Naive thymus-derived CD4-positive, alpha-beta T cell (primary cell): ENCODE measurements at regions not wholly inside any gene's neighbourhood (a gene's known extent, or its start where the extent isn't known, plus 50 kb on each side); places are given as distances from the start of the nearest gene placed in this dataset.

Experiments used
- ATAC-seq: fragments of 150-1000 bp; cut with Tn5 transposase; 2 replicates; pipeline ENCODE4 v1.10.0; 2021; ENCODE audit warnings: mild to moderate bottlenecking, moderate library complexity
- CTCF ChIA-PET: fragments of 350-600 bp; sonication (Branson Sonifier 250); formaldehyde crosslinking; loops from one replicate; lab custom pipeline; 2021; ENCODE audit warnings: antibody characterized with exemption; lab: Charles Lee
- POLR2A ChIA-PET: fragments of 350-600 bp; sonication (Branson Sonifier 250); formaldehyde crosslinking; loops from one replicate; lab custom pipeline; 2021; ENCODE audit warnings: antibody characterized with exemption, inconsistent platforms; lab: Charles Lee
- DNase-seq, 9 donors: peaks; one replicate each; pipeline versions ENCODE4 v3.0.0 to v3.0.0-alpha.2; 2020 to 2022; ENCODE audit warnings: mixed read lengths in 1 of 9
- H3K27ac ChIP-seq: one replicate; pipeline ENCODE4 v1.7.0; 2013; ENCODE audit warnings: mild to moderate bottlenecking, low read depth, low read length, moderate library complexity
- H3K27me3 ChIP-seq, 2 donors: one replicate each; pipeline ENCODE4 v1.7.0; 2013; ENCODE audit warnings: low read length in 2 of 2, mild to moderate bottlenecking in 2 of 2, moderate library complexity in 2 of 2; ENCODE audit not compliant: control insufficient read depth in 2 of 2, insufficient read depth in 2 of 2
- H3K36me3 ChIP-seq, 3 experiments: 1 replicate in 2 of 3; 2 replicates in 1 of 3; pipeline ENCODE4 v1.7.0; 2013; ENCODE audit warnings: low read length in 3 of 3, mild to moderate bottlenecking in 3 of 3, moderate library complexity in 1 of 3; ENCODE audit not compliant: insufficient read depth in 3 of 3, control insufficient read depth in 2 of 3
- H3K4me1 ChIP-seq, 2 donors: one replicate each; pipeline ENCODE4 v1.7.0; 2013; ENCODE audit warnings: low read length in 2 of 2, mild to moderate bottlenecking in 2 of 2, moderate library complexity in 1 of 2; ENCODE audit not compliant: control insufficient read depth in 2 of 2, insufficient read depth in 2 of 2
- H3K4me3 ChIP-seq: 2 replicates; pipeline ENCODE4 v1.7.0; 2013; ENCODE audit warnings: mild to moderate bottlenecking, low read length
- H3K9me3 ChIP-seq, 3 experiments: 1 replicate in 2 of 3; 2 replicates in 1 of 3; pipeline ENCODE4 v1.7.0; 2013; ENCODE audit warnings: low read length in 3 of 3; ENCODE audit not compliant: control insufficient read depth in 2 of 3
- H3K27ac Mint-ChIP-seq, 9 donors: one replicate each; pipeline ENCODE4 v1.8.0; 2020 to 2022; ENCODE audit warnings: mixed read lengths in 9 of 9, mild to moderate bottlenecking in 8 of 9, moderate library complexity in 5 of 9, inconsistent platforms in 2 of 9
- H3K27me3 Mint-ChIP-seq, 5 donors: one replicate each; pipeline ENCODE4 v1.8.0; 2021 to 2022; ENCODE audit warnings: mixed read lengths in 5 of 5, mild to moderate bottlenecking in 1 of 5
- H3K36me3 Mint-ChIP-seq, 5 donors: one replicate each; pipeline ENCODE4 v1.8.0; 2020 to 2022; ENCODE audit warnings: mixed read lengths in 5 of 5, mild to moderate bottlenecking in 3 of 5, inconsistent platforms in 1 of 5
- H3K4me1 Mint-ChIP-seq, 7 donors: one replicate each; pipeline ENCODE4 v1.8.0; 2020 to 2022; ENCODE audit warnings: mixed read lengths in 7 of 7, mild to moderate bottlenecking in 3 of 7, inconsistent platforms in 1 of 7
- H3K4me3 Mint-ChIP-seq, 10 donors: one replicate each; pipeline ENCODE4 v1.8.0; 2020 to 2022; ENCODE audit warnings: mild to moderate bottlenecking in 10 of 10, mixed read lengths in 10 of 10, moderate library complexity in 6 of 10, inconsistent platforms in 2 of 10
- H3K9me3 Mint-ChIP-seq, 11 donors: one replicate each; pipeline ENCODE4 v1.8.0; 2020 to 2022; ENCODE audit warnings: mixed read lengths in 11 of 11, mild to moderate bottlenecking in 4 of 11, inconsistent platforms in 1 of 11, moderate library complexity in 1 of 11
- intact Hi-C, 2 donors: fragments of 100-400 bp; cut with micrococcal nuclease; formaldehyde crosslinking; loops; one replicate each; pipeline ENCODE4 v1.15.1; 2023

- no peaks in the 10 kb centered on the region for H3K9me3 ChIP-seq
- Mint-ChIP-seq H3K27me3 (peaks cover 0 to 4% (median 0%) of the 10 kb centered on the region in 5 donors), H3K27ac (no peak overlapping the region), H3K9me3 (peaks cover 0 to 10% (median 4%) of the 10 kb centered on the region in 11 donors), H3K4me3 (no peak overlapping the region), H3K36me3 (peaks cover 0 to 3% (median 0%) of the 10 kb centered on the region in 5 donors), H3K4me1 (no peaks in the 10 kb centered on the region)
- POLR2A ChIA-PET: no interaction called here
- no peak overlapping the region for H3K4me3 ChIP-seq
- H3K36me3 ChIP-seq: no peaks in the 10 kb centered on the region
- DNase-seq (no peak), ATAC-seq (no peak)
- no peaks in the 10 kb centered on the region for H3K27me3 ChIP-seq
- intact Hi-C loops: no loop called here
- no peak overlapping the region for H3K27ac ChIP-seq
- H3K4me1 ChIP-seq: no peaks in the 10 kb centered on the region
- CTCF ChIA-PET: no interaction called here
These were observed 262.7 kb upstream of the BMP2 start for GRCh38 chr20:6504826-6505225.

- Histone ChIP-seq H3K36me3 (no peaks in the 10 kb centered on the region), H3K4me1 (no peaks in the 10 kb centered on the region), H3K27me3 (no peaks in the 10 kb centered on the region), H3K4me3 (no peak overlapping the region), H3K9me3 (no peaks in the 10 kb centered on the region), H3K27ac (no peak overlapping the region)
- CTCF ChIA-PET: no interaction called here
- H3K9me3 Mint-ChIP-seq: peaks cover 0 to 10% (median 1%) of the 10 kb centered on the region in 11 donors
- H3K4me1 Mint-ChIP-seq: no peaks in the 10 kb centered on the region
- DNase-seq: no peak
- no peak overlapping the region for H3K27ac Mint-ChIP-seq
- H3K4me3 Mint-ChIP-seq: no peak overlapping the region
- ATAC-seq: no peak
- H3K36me3 Mint-ChIP-seq: peaks cover 0 to 3% (median 0%) of the 10 kb centered on the region in 5 donors
- POLR2A ChIA-PET: no interaction called here
- intact Hi-C loops: no loop called here
- peaks cover 0 to 4% (median 0%) of the 10 kb centered on the region in 5 donors for H3K27me3 Mint-ChIP-seq
These were observed 263.3 kb upstream of the BMP2 start for GRCh38 chr20:6504179-6504578.

- no peak overlapping the region for H3K4me3 ChIP-seq
- intact Hi-C loops: no loop called here
- Mint-ChIP-seq H3K36me3 (peaks cover 0 to 3% (median 0%) of the 10 kb centered on the region in 5 donors), H3K27me3 (peaks cover 0 to 4% (median 0%) of the 10 kb centered on the region in 5 donors), H3K4me3 (no peak overlapping the region), H3K4me1 (no peaks in the 10 kb centered on the region), H3K27ac (no peak overlapping the region), H3K9me3 (peaks cover 0 to 13% (median 4%) of the 10 kb centered on the region in 11 donors)
- H3K36me3 ChIP-seq: no peaks in the 10 kb centered on the region
- ChIA-PET CTCF (no interaction called here), POLR2A (no interaction called here)
- no peak for ATAC-seq
- H3K9me3 ChIP-seq: no peaks in the 10 kb centered on the region
- no peak for DNase-seq
- H3K27ac ChIP-seq: no peak overlapping the region
- H3K27me3 ChIP-seq: no peaks in the 10 kb centered on the region
- no peaks in the 10 kb centered on the region for H3K4me1 ChIP-seq
These were observed 264.5 kb upstream of the BMP2 start for GRCh38 chr20:6502999-6503398.

- Mint-ChIP-seq H3K27me3 (peaks cover 0 to 4% (median 0%) of the 10 kb centered on the region in 5 donors), H3K9me3 (peaks cover 0 to 11% (median 4%) of the 10 kb centered on the region in 11 donors), H3K27ac (no peak overlapping the region), H3K4me1 (no peaks in the 10 kb centered on the region), H3K36me3 (peaks cover 0 to 3% (median 0%) of the 10 kb centered on the region in 5 donors), H3K4me3 (no peak overlapping the region)
- H3K27ac ChIP-seq: no peak overlapping the region
- no peaks in the 10 kb centered on the region for H3K4me1 ChIP-seq
- ChIA-PET CTCF (no interaction called here), POLR2A (no interaction called here)
- H3K9me3 ChIP-seq: no peaks in the 10 kb centered on the region
- no peak overlapping the region for H3K4me3 ChIP-seq
- ATAC-seq: no peak
- H3K36me3 ChIP-seq: no peaks in the 10 kb centered on the region
- intact Hi-C loops: no loop called here
- no peak for DNase-seq
- no peaks in the 10 kb centered on the region for H3K27me3 ChIP-seq
These were observed 265.3 kb upstream of the BMP2 start for GRCh38 chr20:6502219-6502618.

- intact Hi-C loops: no loop called here
- Histone ChIP-seq H3K9me3 (no peaks in the 10 kb centered on the region), H3K27ac (no peak overlapping the region), H3K36me3 (no peaks in the 10 kb centered on the region), H3K27me3 (no peaks in the 10 kb centered on the region), H3K4me3 (no peak overlapping the region), H3K4me1 (no peaks in the 10 kb centered on the region)
- ATAC-seq: no peak
- Mint-ChIP-seq H3K27me3 (peaks cover 0 to 4% (median 0%) of the 10 kb centered on the region in 5 donors), H3K4me1 (no peaks in the 10 kb centered on the region), H3K36me3 (peaks cover 0 to 3% (median 0%) of the 10 kb centered on the region in 5 donors), H3K4me3 (no peak overlapping the region), H3K9me3 (peaks cover 0 to 14% (median 4%) of the 10 kb centered on the region in 11 donors), H3K27ac (no peak overlapping the region)
- POLR2A ChIA-PET: no interaction called here
- DNase-seq: no peak
- CTCF ChIA-PET: interaction anchor here (0.7 kb wide), 1 partner anchor 11 kb away, joined by 3 read pairs; no protein-coding TSS in a partner anchor
These were observed 266.4 kb upstream of the BMP2 start for GRCh38 chr20:6501061-6501460.

GRCh38 chr20:6499566-6499965 lies 267.9 kb upstream of the BMP2 start:
- Mint-ChIP-seq H3K9me3 (peaks cover 0 to 14% (median 5%) of the 10 kb centered on the region in 11 donors), H3K36me3 (peaks cover 0 to 3% (median 0%) of the 10 kb centered on the region in 5 donors), H3K27me3 (peaks cover 0 to 4% (median 0%) of the 10 kb centered on the region in 5 donors), H3K4me1 (no peaks in the 10 kb centered on the region), H3K4me3 (no peak overlapping the region), H3K27ac (no peak overlapping the region)
- no peaks in the 10 kb centered on the region for H3K36me3 ChIP-seq
- no peak overlapping the region for H3K27ac ChIP-seq
- ChIA-PET POLR2A (no interaction called here), CTCF (no interaction called here)
- intact Hi-C loops: no loop called here
- H3K4me3 ChIP-seq: no peak overlapping the region
- H3K4me1 ChIP-seq: no peaks in the 10 kb centered on the region
- H3K27me3 ChIP-seq: no peaks in the 10 kb centered on the region
- no peaks in the 10 kb centered on the region for H3K9me3 ChIP-seq
- DNase-seq: no peak
- no peak for ATAC-seq

GRCh38 chr20:6496874-6497273 lies 270.6 kb upstream of the BMP2 start:
- no peaks in the 10 kb centered on the region for H3K4me1 ChIP-seq
- H3K9me3 ChIP-seq: no peaks in the 10 kb centered on the region
- no peak for DNase-seq
- Mint-ChIP-seq H3K9me3 (peaks cover 0 to 11% (median 5%) of the 10 kb centered on the region in 11 donors), H3K4me1 (no peaks in the 10 kb centered on the region), H3K4me3 (no peak overlapping the region), H3K27me3 (no peaks in the 10 kb centered on the region), H3K36me3 (no peaks in the 10 kb centered on the region), H3K27ac (no peak overlapping the region)
- intact Hi-C loops: no loop called here
- ATAC-seq: no peak
- no peak overlapping the region for H3K27ac ChIP-seq
- no peaks in the 10 kb centered on the region for H3K36me3 ChIP-seq
- no peaks in the 10 kb centered on the region for H3K27me3 ChIP-seq
- ChIA-PET CTCF (no interaction called here), POLR2A (no interaction called here)
- no peak overlapping the region for H3K4me3 ChIP-seq
